ENCODE measurements at regions not wholly inside any gene's neighbourhood (a gene's known extent, or its start where the extent isn't known, plus 50 kb on each side); places are given as distances from the start of the nearest gene placed in this dataset.

GRCh38 chr5:88542786-88543185 is 274.1 kb upstream of the TMEM161B start:
- H3K9me3 Mint-ChIP-seq = no peaks in the 10 kb centered on the region
- DNase-seq (ENCODE audit: low spot score) (no peak), ATAC-seq (no peak)
- no peaks in the 10 kb centered on the region for H3K36me3 Mint-ChIP-seq (ENCODE audit: low read depth)
- no peak overlapping the region for H3K4me3 ChIP-seq
- H3K27me3 Mint-ChIP-seq (ENCODE audit: insufficient read depth, low read depth, poor library complexity) = peaks cover 2% of the 10 kb centered on the region
- H3K36me3 ChIP-seq (ENCODE audit: insufficient read depth) = no peaks in the 10 kb centered on the region
- no peaks in the 10 kb centered on the region for H3K79me2 ChIP-seq (replicated peaks; ENCODE audit: insufficient read depth)
- H3K4me3 Mint-ChIP-seq = no peak overlapping the region
- no peak overlapping the region for H3K27ac Mint-ChIP-seq
- H3F3A ChIP-seq (replicated peaks; ENCODE audit: low read depth) = no peaks in the 10 kb centered on the region
- H2AFZ ChIP-seq = no peak overlapping the region
- no peaks in the 10 kb centered on the region for H3K27me3 ChIP-seq (ENCODE audit: insufficient read depth)
- no peak overlapping the region for H3K4me2 ChIP-seq
- H3K9me2 ChIP-seq (ENCODE audit: insufficient read depth) = no peaks in the 10 kb centered on the region
- TF ChIP-seq NANOG (IDR thresholded peaks at IDR 0.05; ENCODE audit: borderline replicate concordance) (no peak), EZH2 (IDR thresholded peaks at IDR 0.05; ENCODE audit: low read depth, unreplicated experiment) (no peak), POLR2AphosphoS5 (IDR thresholded peaks at IDR 0.05; ENCODE audit: low read depth) (no peak), CTCF (conservative IDR thresholded peaks at IDR 0.05; ENCODE audit: low read depth in 2 of 2) (no peak), ETS1 (IDR thresholded peaks at IDR 0.05) (no peak), ZNF331 (CRISPR knock-in tag; IDR thresholded peaks at IDR 0.05; ENCODE audit: low read depth) (no peak), EZH2phosphoT487 (IDR thresholded peaks at IDR 0.05; ENCODE audit: unreplicated experiment) (no peak), CREB1 (CRISPR knock-in tag; IDR thresholded peaks at IDR 0.05; ENCODE audit: low read depth) (no peak), REST (IDR thresholded peaks at IDR 0.05; ENCODE audit: unreplicated experiment) (no peak), STAT1 (IDR thresholded peaks at IDR 0.05; ENCODE audit: unreplicated experiment) (no peak), ZNF114 (CRISPR knock-in tag; IDR thresholded peaks at IDR 0.05) (no peak)
- H4K20me1 ChIP-seq (replicated peaks; ENCODE audit: insufficient read depth) = no peaks in the 10 kb centered on the region
- H3K27ac ChIP-seq (ENCODE audit: low read depth) = no peak overlapping the region
- peaks cover 23% of the 10 kb centered on the region; the same call in 2 of the 3 replicates for H3K4me1 Mint-ChIP-seq
- H3K4me1 ChIP-seq (ENCODE audit: insufficient read depth) = peaks cover 17% of the 10 kb centered on the region

All from GM23338 (cell line).